HEK293 (cell line): ENCODE measurements at regions not wholly inside any gene's neighbourhood (a gene's known extent, or its start where the extent isn't known, plus 50 kb on each side); places are given as distances from the start of the nearest gene placed in this dataset.
A peak's percentile ranks its signal among the peaks of the same experiment; 100 is the strongest.

Experiments
- CTCF ChIA-PET: fragments of 350-600 bp; formaldehyde crosslinking; extraction: SDS; loops from one replicate; lab custom pipeline; 2021; ENCODE audit warnings: antibody characterized with exemption; lab: Yijun Ruan, JAX
- POLR2A ChIA-PET: fragments of 300-600 bp; formaldehyde crosslinking; extraction: SDS; loops from one replicate; lab custom pipeline; 2020; ENCODE audit warnings: antibody characterized with exemption, inconsistent platforms; lab: Yijun Ruan, JAX
- H3K27ac ChIP-seq: fragments of 200-500 bp; sonication (Bioruptor generic); 2 replicates; pipeline ENCODE4 v1.5.1; 2014; ENCODE audit warnings: low read depth, low read length, control low read depth, inconsistent platforms; ENCODE audit errors: extremely low read depth
- H3K36me3 ChIP-seq, 2 experiments: fragments of 200-500 bp in 1 of 2; sonication (Bioruptor generic) in 1 of 2; 1 replicate in 1 of 2; 2 replicates in 1 of 2; pipeline ENCODE4 v1.5.1; 2014 to 2017; ENCODE audit warnings: inconsistent platforms in 2 of 2, low read length in 2 of 2; ENCODE audit not compliant: control insufficient read depth in 2 of 2, insufficient read depth in 1 of 2
- H3K4me1 ChIP-seq: fragments of 200-500 bp; sonication (Bioruptor generic); 2 replicates; pipeline ENCODE4 v1.5.1; 2014; ENCODE audit warnings: mild to moderate bottlenecking, low read length, inconsistent platforms; ENCODE audit not compliant: control insufficient read depth, insufficient read depth
- H3K4me3 ChIP-seq: 2 replicates; pipeline ENCODE4 v1.5.1; 2011; ENCODE audit warnings: low read depth, mild to moderate bottlenecking, control low read depth, low read length, moderate library complexity
- H3K9me3 ChIP-seq: fragments of 200-500 bp; sonication (Bioruptor generic); 2 replicates; pipeline ENCODE4 v1.5.1; 2014; ENCODE audit warnings: low read depth, low read length, inconsistent platforms; ENCODE audit not compliant: control insufficient read depth, insufficient read depth
- MEIS1 ChIP-seq: sonication (generic); formaldehyde crosslinking; IDR thresholded peaks from 2 replicates; pipeline ENCODE4 v1.8.1; 2022; ENCODE audit warnings: missing genetic modification reagents, mild to moderate bottlenecking, borderline replicate concordance
- PRDM1 ChIP-seq: fragments of 450-650 bp; formaldehyde crosslinking; IDR thresholded peaks from 2 replicates; pipeline ENCODE4; 2016; ENCODE audit warnings: missing biosample characterization, missing genetic modification characterization
- REPIN1 ChIP-seq: fragments of 450-650 bp; formaldehyde crosslinking; IDR thresholded peaks from 2 replicates; pipeline ENCODE4 v1.5.1; 2017; ENCODE audit warnings: missing biosample characterization, missing genetic modification characterization, low read depth
- SETDB1 ChIP-seq: IDR thresholded peaks from one replicate; pipeline ENCODE4 v1.6.1; 2017; ENCODE audit warnings: mild to moderate bottlenecking, low read length, moderate library complexity, mixed read lengths; ENCODE audit not compliant: insufficient read length
- YY1 ChIP-seq: fragments of 450-650 bp; formaldehyde crosslinking; IDR thresholded peaks from 2 replicates; pipeline ENCODE4 v1.5.1; 2018; ENCODE audit warnings: missing biosample characterization, missing genetic modification characterization
- ZFP3 ChIP-seq: fragments of 450-650 bp; formaldehyde crosslinking; IDR thresholded peaks from 2 replicates; pipeline ENCODE4 v1.5.1; 2016; ENCODE audit warnings: low read depth, missing biosample characterization, missing genetic modification characterization
- ZNF16 ChIP-seq: fragments of 450-650 bp; formaldehyde crosslinking; IDR thresholded peaks from 2 replicates; pipeline ENCODE4 v1.5.1; 2016; ENCODE audit warnings: low read depth, missing biosample characterization, missing genetic modification characterization
- ZNF174 ChIP-seq: fragments of 450-650 bp; formaldehyde crosslinking; IDR thresholded peaks from 2 replicates; pipeline ENCODE4 v1.5.0; 2017; ENCODE audit warnings: missing biosample characterization, mild to moderate bottlenecking, missing genetic modification characterization
- ZNF24 ChIP-seq: fragments of 450-650 bp; formaldehyde crosslinking; IDR thresholded peaks from 2 replicates; pipeline ENCODE4 v1.5.1; 2016; ENCODE audit warnings: missing biosample characterization, missing genetic modification characterization
- ZNF335 ChIP-seq: fragments of 450-650 bp; formaldehyde crosslinking; conservative IDR thresholded peaks from 2 replicates; pipeline ENCODE4 v1.5.1; 2016; ENCODE audit warnings: missing biosample characterization, missing genetic modification characterization
- ZNF596 ChIP-seq: fragments of 450-650 bp; IDR thresholded peaks from 2 replicates; pipeline ENCODE4 v1.5.0; 2018; ENCODE audit warnings: missing biosample characterization, mild to moderate bottlenecking, missing genetic modification characterization, moderate library complexity
- ZNF629 ChIP-seq: fragments of 450-650 bp; formaldehyde crosslinking; IDR thresholded peaks from 2 replicates; pipeline ENCODE4 v1.5.1; 2017; ENCODE audit warnings: missing biosample characterization, missing genetic modification characterization
- ZNF658 ChIP-seq: fragments of 450-650 bp; formaldehyde crosslinking; IDR thresholded peaks from 2 replicates; pipeline ENCODE4; 2016; ENCODE audit warnings: missing biosample characterization, missing genetic modification characterization
- ZNF747 ChIP-seq: fragments of 450-650 bp; formaldehyde crosslinking; IDR thresholded peaks from 2 replicates; pipeline ENCODE4 v1.5.1; 2016; ENCODE audit warnings: missing biosample characterization, missing genetic modification characterization
- ZSCAN16 ChIP-seq: fragments of 450-650 bp; formaldehyde crosslinking; IDR thresholded peaks from 2 replicates; pipeline ENCODE4 v1.5.1; 2016; ENCODE audit warnings: missing biosample characterization, missing genetic modification characterization
- ZSCAN30 ChIP-seq: fragments of 450-650 bp; IDR thresholded peaks from 2 replicates; pipeline ENCODE4 v1.5.1; 2018; ENCODE audit warnings: missing biosample characterization, mild to moderate bottlenecking, missing genetic modification characterization, moderate library complexity
- TF ChIP-seq, protein P1 (sequence below): fragments of 450-650 bp; formaldehyde crosslinking; IDR thresholded peaks from 2 replicates; pipeline ENCODE4 v1.5.1; 2016; ENCODE audit warnings: missing biosample characterization, missing genetic modification characterization, borderline replicate concordance
- TF ChIP-seq, protein P2 (sequence below): fragments of 450-650 bp; formaldehyde crosslinking; IDR thresholded peaks from 2 replicates; pipeline ENCODE4 v1.5.1; 2017; ENCODE audit warnings: missing biosample characterization, missing genetic modification characterization
- TF ChIP-seq, protein P3 (sequence below): fragments of 450-650 bp; formaldehyde crosslinking; IDR thresholded peaks from 2 replicates; pipeline ENCODE4 v1.5.1; 2016; ENCODE audit warnings: missing biosample characterization, missing genetic modification characterization
- TF ChIP-seq, protein P4 (sequence below): IDR thresholded peaks from 2 replicates; pipeline ENCODE4 v1.6.1; 2011; ENCODE audit warnings: mild to moderate bottlenecking, low read depth, low read length, borderline replicate concordance
- TF ChIP-seq, protein P5 (sequence below): fragments of 450-650 bp; formaldehyde crosslinking; IDR thresholded peaks from 2 replicates; pipeline ENCODE4 v1.5.1; 2016; ENCODE audit warnings: missing biosample characterization, missing genetic modification characterization

DNA sequence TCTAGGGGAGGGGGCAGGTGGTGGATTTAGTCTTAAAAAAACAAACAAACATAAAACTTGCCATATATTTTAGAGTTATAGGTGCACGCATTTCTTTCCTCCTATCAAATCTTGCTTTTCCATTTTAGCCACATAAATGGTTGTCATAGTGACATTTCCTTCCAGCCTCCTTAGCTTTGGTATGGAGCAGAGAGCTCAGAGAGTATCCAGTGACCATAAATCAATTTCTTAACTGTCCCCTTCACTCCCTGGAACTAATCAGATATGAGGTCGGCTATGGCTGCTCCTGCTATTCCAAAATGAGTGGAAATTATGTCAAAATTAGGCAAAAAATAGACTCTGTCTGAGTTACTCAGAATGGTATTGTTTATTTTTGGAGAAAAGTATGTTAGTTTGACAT lies 164.5 kb downstream of the EBLN2 start:
- Histone ChIP-seq H3K36me3 (no peaks in the 10 kb centered on the region), H3K27ac (no peak overlapping the region), H3K9me3 (no peaks in the 10 kb centered on the region), H3K4me3 (no peak overlapping the region), H3K4me1 (peaks cover 6% of the 10 kb centered on the region; the same call in 1 of the 2 replicates)
- POLR2A ChIA-PET, result no interaction called here
- no peak for TF ChIP-seq ZNF658 (tag by site-specific recombination)
- no peak for TF ChIP-seq ZNF335 (tag by site-specific recombination)
- no peak for TF ChIP-seq ZNF174 (tag by site-specific recombination)
- TF ChIP-seq REPIN1, result no peak
- TF ChIP-seq, protein P1, sequence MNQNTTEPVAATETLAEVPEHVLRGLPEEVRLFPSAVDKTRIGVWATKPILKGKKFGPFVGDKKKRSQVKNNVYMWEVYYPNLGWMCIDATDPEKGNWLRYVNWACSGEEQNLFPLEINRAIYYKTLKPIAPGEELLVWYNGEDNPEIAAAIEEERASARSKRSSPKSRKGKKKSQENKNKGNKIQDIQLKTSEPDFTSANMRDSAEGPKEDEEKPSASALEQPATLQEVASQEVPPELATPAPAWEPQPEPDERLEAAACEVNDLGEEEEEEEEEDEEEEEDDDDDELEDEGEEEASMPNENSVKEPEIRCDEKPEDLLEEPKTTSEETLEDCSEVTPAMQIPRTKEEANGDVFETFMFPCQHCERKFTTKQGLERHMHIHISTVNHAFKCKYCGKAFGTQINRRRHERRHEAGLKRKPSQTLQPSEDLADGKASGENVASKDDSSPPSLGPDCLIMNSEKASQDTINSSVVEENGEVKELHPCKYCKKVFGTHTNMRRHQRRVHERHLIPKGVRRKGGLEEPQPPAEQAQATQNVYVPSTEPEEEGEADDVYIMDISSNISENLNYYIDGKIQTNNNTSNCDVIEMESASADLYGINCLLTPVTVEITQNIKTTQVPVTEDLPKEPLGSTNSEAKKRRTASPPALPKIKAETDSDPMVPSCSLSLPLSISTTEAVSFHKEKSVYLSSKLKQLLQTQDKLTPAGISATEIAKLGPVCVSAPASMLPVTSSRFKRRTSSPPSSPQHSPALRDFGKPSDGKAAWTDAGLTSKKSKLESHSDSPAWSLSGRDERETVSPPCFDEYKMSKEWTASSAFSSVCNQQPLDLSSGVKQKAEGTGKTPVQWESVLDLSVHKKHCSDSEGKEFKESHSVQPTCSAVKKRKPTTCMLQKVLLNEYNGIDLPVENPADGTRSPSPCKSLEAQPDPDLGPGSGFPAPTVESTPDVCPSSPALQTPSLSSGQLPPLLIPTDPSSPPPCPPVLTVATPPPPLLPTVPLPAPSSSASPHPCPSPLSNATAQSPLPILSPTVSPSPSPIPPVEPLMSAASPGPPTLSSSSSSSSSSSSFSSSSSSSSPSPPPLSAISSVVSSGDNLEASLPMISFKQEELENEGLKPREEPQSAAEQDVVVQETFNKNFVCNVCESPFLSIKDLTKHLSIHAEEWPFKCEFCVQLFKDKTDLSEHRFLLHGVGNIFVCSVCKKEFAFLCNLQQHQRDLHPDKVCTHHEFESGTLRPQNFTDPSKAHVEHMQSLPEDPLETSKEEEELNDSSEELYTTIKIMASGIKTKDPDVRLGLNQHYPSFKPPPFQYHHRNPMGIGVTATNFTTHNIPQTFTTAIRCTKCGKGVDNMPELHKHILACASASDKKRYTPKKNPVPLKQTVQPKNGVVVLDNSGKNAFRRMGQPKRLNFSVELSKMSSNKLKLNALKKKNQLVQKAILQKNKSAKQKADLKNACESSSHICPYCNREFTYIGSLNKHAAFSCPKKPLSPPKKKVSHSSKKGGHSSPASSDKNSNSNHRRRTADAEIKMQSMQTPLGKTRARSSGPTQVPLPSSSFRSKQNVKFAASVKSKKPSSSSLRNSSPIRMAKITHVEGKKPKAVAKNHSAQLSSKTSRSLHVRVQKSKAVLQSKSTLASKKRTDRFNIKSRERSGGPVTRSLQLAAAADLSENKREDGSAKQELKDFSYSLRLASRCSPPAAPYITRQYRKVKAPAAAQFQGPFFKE (tag by site-specific recombination), result no peak
- TF ChIP-seq ZNF747 (tag by site-specific recombination), result no peak
- TF ChIP-seq ZNF24 (tag by site-specific recombination), result no peak
- TF ChIP-seq, protein P2, sequence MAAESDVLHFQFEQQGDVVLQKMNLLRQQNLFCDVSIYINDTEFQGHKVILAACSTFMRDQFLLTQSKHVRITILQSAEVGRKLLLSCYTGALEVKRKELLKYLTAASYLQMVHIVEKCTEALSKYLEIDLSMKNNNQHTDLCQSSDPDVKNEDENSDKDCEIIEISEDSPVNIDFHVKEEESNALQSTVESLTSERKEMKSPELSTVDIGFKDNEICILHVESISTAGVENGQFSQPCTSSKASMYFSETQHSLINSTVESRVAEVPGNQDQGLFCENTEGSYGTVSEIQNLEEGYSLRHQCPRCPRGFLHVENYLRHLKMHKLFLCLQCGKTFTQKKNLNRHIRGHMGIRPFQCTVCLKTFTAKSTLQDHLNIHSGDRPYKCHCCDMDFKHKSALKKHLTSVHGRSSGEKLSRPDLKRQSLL (tag by site-specific recombination), result no peak
- TF ChIP-seq, protein P3, sequence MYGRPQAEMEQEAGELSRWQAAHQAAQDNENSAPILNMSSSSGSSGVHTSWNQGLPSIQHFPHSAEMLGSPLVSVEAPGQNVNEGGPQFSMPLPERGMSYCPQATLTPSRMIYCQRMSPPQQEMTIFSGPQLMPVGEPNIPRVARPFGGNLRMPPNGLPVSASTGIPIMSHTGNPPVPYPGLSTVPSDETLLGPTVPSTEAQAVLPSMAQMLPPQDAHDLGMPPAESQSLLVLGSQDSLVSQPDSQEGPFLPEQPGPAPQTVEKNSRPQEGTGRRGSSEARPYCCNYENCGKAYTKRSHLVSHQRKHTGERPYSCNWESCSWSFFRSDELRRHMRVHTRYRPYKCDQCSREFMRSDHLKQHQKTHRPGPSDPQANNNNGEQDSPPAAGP (tag by site-specific recombination), result no peak
- CTCF ChIA-PET, result no interaction called here

DNA sequence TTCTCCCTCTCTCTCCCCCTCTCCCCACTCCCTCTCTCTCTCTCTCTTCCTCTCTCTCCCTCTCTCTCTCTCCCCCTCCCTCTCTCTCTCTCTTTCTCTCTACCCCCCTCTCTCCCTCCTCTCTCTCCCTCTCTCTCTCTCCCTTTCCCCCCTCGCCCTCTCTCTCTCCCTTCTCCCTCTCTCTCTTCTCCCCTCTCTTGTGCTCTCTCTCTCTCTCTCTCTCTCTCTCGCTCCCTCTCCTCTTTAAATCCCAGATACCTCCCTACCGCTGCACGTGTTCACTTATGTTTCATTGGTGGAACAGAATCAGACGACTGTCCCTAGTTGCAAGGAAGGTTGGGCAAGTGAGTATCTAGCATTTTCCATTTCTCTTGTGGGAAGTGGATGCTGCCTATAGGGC lies 166.5 kb downstream of the EBLN2 start:
- ChIA-PET CTCF (interaction anchor here (0.9 kb wide), 1 partner anchor 15 kb away, joined by 3 read pairs; no protein-coding TSS in a partner anchor), POLR2A (no interaction called here)
- Histone ChIP-seq H3K36me3 (no peaks in the 10 kb centered on the region), H3K27ac (no peak overlapping the region), H3K4me1 (peaks cover 6% of the 10 kb centered on the region; the same call in 1 of the 2 replicates), H3K9me3 (no peaks in the 10 kb centered on the region), H3K4me3 (no peak overlapping the region)
- TF ChIP-seq ZNF16 (tag by site-specific recombination) (no peak), PRDM1 (tag by site-specific recombination) (peak; percentile 44; the same call in 1 of the 2 replicates), ZNF596 (tag by site-specific recombination) (peak; percentile 94)

DNA sequence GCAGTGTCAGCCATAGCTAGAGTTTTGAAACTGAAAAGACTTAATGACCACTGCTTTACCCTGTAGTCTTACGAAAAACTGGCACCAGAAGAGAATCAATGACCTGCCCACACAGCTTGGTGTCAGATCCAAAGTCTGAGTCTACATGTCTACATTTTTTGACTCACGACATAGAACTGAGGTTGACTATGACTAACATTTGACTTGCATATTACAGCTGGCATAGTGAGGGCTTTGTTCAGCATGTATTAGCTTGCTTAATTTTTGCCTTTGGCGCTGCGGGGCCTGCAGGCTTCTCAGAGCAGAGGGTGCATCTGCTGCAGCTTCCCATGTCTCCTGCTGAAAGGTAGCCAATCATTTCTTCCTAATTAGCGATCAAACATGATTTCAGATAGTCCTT lies 167.0 kb downstream of the EBLN2 start:
- ChIA-PET CTCF (interaction anchor here (0.9 kb wide), 1 partner anchor 14 kb away, joined by 3 read pairs; no protein-coding TSS in a partner anchor), POLR2A (no interaction called here)
- Histone ChIP-seq H3K36me3 (no peaks in the 10 kb centered on the region), H3K4me1 (peaks cover 6% of the 10 kb centered on the region; the same call in 1 of the 2 replicates), H3K27ac (no peak overlapping the region), H3K4me3 (no peak overlapping the region), H3K9me3 (no peaks in the 10 kb centered on the region)
- TF ChIP-seq ZSCAN16 (tag by site-specific recombination), result no peak
- TF ChIP-seq, protein P4, sequence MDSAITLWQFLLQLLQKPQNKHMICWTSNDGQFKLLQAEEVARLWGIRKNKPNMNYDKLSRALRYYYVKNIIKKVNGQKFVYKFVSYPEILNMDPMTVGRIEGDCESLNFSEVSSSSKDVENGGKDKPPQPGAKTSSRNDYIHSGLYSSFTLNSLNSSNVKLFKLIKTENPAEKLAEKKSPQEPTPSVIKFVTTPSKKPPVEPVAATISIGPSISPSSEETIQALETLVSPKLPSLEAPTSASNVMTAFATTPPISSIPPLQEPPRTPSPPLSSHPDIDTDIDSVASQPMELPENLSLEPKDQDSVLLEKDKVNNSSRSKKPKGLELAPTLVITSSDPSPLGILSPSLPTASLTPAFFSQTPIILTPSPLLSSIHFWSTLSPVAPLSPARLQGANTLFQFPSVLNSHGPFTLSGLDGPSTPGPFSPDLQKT, result no peak
- TF ChIP-seq, protein P5, sequence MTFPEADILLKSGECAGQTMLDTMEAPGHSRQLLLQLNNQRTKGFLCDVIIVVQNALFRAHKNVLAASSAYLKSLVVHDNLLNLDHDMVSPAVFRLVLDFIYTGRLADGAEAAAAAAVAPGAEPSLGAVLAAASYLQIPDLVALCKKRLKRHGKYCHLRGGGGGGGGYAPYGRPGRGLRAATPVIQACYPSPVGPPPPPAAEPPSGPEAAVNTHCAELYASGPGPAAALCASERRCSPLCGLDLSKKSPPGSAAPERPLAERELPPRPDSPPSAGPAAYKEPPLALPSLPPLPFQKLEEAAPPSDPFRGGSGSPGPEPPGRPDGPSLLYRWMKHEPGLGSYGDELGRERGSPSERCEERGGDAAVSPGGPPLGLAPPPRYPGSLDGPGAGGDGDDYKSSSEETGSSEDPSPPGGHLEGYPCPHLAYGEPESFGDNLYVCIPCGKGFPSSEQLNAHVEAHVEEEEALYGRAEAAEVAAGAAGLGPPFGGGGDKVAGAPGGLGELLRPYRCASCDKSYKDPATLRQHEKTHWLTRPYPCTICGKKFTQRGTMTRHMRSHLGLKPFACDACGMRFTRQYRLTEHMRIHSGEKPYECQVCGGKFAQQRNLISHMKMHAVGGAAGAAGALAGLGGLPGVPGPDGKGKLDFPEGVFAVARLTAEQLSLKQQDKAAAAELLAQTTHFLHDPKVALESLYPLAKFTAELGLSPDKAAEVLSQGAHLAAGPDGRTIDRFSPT (tag by site-specific recombination), result no peak
- no peak for TF ChIP-seq MEIS1 (CRISPR knock-in tag)
- TF ChIP-seq SETDB1, result no peak
- TF ChIP-seq ZFP3 (tag by site-specific recombination), result no peak
- no peak for TF ChIP-seq ZNF629 (tag by site-specific recombination)
- no peak for TF ChIP-seq YY1 (tag by site-specific recombination)
- no peak for TF ChIP-seq ZSCAN30 (tag by site-specific recombination)
